ENCODE measurements at regions not wholly inside any gene's neighbourhood (a gene's known extent, or its start where the extent isn't known, plus 50 kb on each side); places are given as distances from the start of the nearest gene placed in this dataset.

GRCh38 chr5:33371660-33372059 lies 69.1 kb upstream of the TARS1 start:
- CTCF ChIA-PET, result interaction anchor here (0.6 to 0.8 kb wide), 3 partner anchors 10 to 1163 kb away, joined by 3 to 5 read pairs (median 3); no protein-coding TSS in a partner anchor

GRCh38 chr5:33372721-33373472 lies 67.9 kb upstream of the TARS1 start:
- no peak for TF ChIP-seq CTCF (conservative IDR thresholded peaks at IDR 0.05; ENCODE audit: low read depth)
- DNase-seq (ENCODE audit: low spot score), result no peak
- no peak overlapping the region for H3K27ac ChIP-seq
- POLR2A ChIA-PET (ENCODE audit: low non-redundant PET), result no interaction called here
- CTCF ChIA-PET, result no interaction called here

More at GRCh38 chr5:33371660-33372059, 69.1 kb upstream of the TARS1 start:
- no peak overlapping the region for H3K27ac ChIP-seq
- TF ChIP-seq CTCF (conservative IDR thresholded peaks at IDR 0.05; ENCODE audit: low read depth), result no peak
- DNase-seq (ENCODE audit: low spot score), result no peak
- POLR2A ChIA-PET (ENCODE audit: low non-redundant PET), result no interaction called here

GRCh38 chr5:33375900-33376299 lies 64.9 kb upstream of the TARS1 start:
- no peak for TF ChIP-seq CTCF (conservative IDR thresholded peaks at IDR 0.05; ENCODE audit: low read depth)
- H3K27ac ChIP-seq, result no peak overlapping the region
- ChIA-PET POLR2A (ENCODE audit: low non-redundant PET) (no interaction called here), CTCF (no interaction called here)
- no peak for DNase-seq (ENCODE audit: low spot score)

GRCh38 chr5:33379757-33380156 lies 61.0 kb upstream of the TARS1 start:
- ChIA-PET POLR2A (ENCODE audit: low non-redundant PET) (no interaction called here), CTCF (interaction anchor here (0.5 to 1.2 kb wide), 3 partner anchors 69 to 203 kb away, joined by 3 to 4 read pairs (median 3); no protein-coding TSS in a partner anchor)
- peak; percentile 30; the same call in 1 of the 2 replicates for TF ChIP-seq CTCF (conservative IDR thresholded peaks at IDR 0.05; ENCODE audit: low read depth)
- DNase-seq (ENCODE audit: low spot score), result no peak
- no peak overlapping the region for H3K27ac ChIP-seq

- ChIA-PET CTCF (interaction anchor here (0.6 kb wide), 1 partner anchor 9 kb away, joined by 5 read pairs; no protein-coding TSS in a partner anchor), POLR2A (ENCODE audit: low non-redundant PET) (no interaction called here)
- no peak for TF ChIP-seq CTCF (conservative IDR thresholded peaks at IDR 0.05; ENCODE audit: low read depth)
- no peak overlapping the region for H3K27ac ChIP-seq
- DNase-seq (ENCODE audit: low spot score), result peak; percentile 29
Measured at GRCh38 chr5:33381243-33381642, 59.5 kb upstream of the TARS1 start.

Data from RWPE1 (cell line).